Esophagus muscularis mucosa (tissue), 4 donors: ENCODE measurements at regions not wholly inside any gene's neighbourhood (a gene's known extent, or its start where the extent isn't known, plus 50 kb on each side); places are given as distances from the start of the nearest gene placed in this dataset.

Experiments
- DNase-seq: peaks from one replicate; pipeline ENCODE4 v3.0.0-alpha.2; 2017; ENCODE audit errors: extremely low spot score
- H3K27ac ChIP-seq, 4 donors: fragments of 200-600 bp; sonication (generic); replicated peaks in 1 of 4; 1 replicate in 3 of 4; 2 replicates in 1 of 4; pipeline ENCODE4 v1.5.1; 2016 to 2019; ENCODE audit warnings: mild to moderate bottlenecking in 1 of 4
- H3K27me3 ChIP-seq, 4 donors: fragments of 200-600 bp; sonication (generic); one replicate each; pipeline versions ENCODE4 v1.5.1 to v1.6.0; 2016 to 2019
- H3K36me3 ChIP-seq, 4 donors: fragments of 200-600 bp; sonication (generic); one replicate each; pipeline ENCODE4 v1.5.1; 2016 to 2019
- H3K4me1 ChIP-seq, 4 donors: fragments of 200-600 bp; sonication (generic); one replicate each; pipeline ENCODE4 v1.5.1; 2016 to 2019
- H3K4me3 ChIP-seq, 4 donors: fragments of 200-600 bp; sonication (generic); 1 replicate in 2 of 4; 2 replicates in 2 of 4; pipeline ENCODE4 v1.5.1; 2016 to 2019; ENCODE audit warnings: mild to moderate bottlenecking in 4 of 4, moderate library complexity in 1 of 4
- H3K9me3 ChIP-seq, 4 donors: fragments of 200-600 bp; sonication (generic); 1 replicate in 3 of 4; 2 replicates in 1 of 4; pipeline ENCODE4 v1.5.1; 2016 to 2019
- EP300 ChIP-seq: sonication (generic); formaldehyde crosslinking; IDR thresholded peaks from one replicate; pipeline ENCODE4 v1.6.1; 2017; ENCODE audit warnings: antibody characterized with exemption
- POLR2A ChIP-seq: fragments of 450-650 bp; IDR thresholded peaks from one replicate; pipeline ENCODE4 v1.6.1; 2017; ENCODE audit warnings: antibody characterized with exemption, moderate library complexity, mild to moderate bottlenecking, low read depth
- POLR2AphosphoS5 ChIP-seq, 2 donors: sonication (generic); formaldehyde crosslinking; IDR thresholded peaks; one replicate each; pipeline ENCODE4 v1.6.1; 2017; ENCODE audit warnings: antibody characterized with exemption in 2 of 2
- WGBS: methylation state at CpG from one replicate; pipeline ENCODE4 v1.1.5; 2018; 5-methylcytosine and 5-hydroxymethylcytosine counted together
- intact Hi-C: fragments of 100-400 bp; cut with DNase I; formaldehyde crosslinking; loops from one replicate; pipeline ENCODE4 v1.15.1; 2023
- TF ChIP-seq, protein P1 (sequence below), 3 experiments: fragments of 200-600 bp in 2 of 3; fragments of 450-650 bp in 1 of 3; sonication (generic) in 2 of 3; IDR thresholded peaks; one replicate each; pipeline ENCODE4 v1.5.1; 2017 to 2019; ENCODE audit warnings: antibody characterized with exemption in 3 of 3, mild to moderate bottlenecking in 2 of 3, moderate library complexity in 1 of 3

DNA sequence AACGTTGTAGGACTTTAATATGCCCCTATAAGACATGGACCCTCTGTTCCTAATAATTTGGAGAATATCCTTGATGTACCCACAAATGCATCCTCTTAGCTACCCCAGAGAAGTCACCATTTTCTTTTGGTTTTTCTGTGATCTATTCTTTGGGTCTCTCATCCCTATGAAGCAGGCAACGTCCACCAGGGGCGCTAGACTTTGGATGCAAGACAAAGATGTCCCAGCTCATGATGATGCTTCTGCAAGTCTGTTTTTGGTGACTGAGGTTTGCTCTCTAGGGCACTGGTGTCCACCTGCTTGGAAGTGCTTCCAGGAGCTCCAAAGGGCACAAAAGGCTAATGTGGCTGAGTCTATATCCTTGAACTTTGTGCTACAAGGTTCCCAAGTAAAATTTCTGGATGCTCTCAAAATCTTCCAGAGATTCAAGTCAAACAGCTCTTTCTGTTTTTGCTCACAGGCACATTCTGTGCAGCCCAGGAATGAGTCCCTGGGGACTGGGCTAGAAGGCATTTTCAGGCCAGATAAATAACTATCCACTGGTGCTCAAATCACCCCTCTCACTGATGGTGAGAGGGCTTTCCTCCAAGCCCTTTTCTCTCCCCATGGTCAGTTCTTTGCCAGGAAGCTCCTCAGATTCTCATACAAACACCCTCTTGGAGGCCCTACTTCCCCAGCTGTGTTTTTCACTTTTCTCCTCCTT is 166.4 kb downstream of the C7orf25 start:
- intact Hi-C loops, result no loop called here
- peak overlapping the region in 1 of 4 donors; percentile 35 for H3K27ac ChIP-seq
- H3K4me3 ChIP-seq, result no peak overlapping the region
- TF ChIP-seq POLR2A, result no peak
- TF ChIP-seq, protein P1, sequence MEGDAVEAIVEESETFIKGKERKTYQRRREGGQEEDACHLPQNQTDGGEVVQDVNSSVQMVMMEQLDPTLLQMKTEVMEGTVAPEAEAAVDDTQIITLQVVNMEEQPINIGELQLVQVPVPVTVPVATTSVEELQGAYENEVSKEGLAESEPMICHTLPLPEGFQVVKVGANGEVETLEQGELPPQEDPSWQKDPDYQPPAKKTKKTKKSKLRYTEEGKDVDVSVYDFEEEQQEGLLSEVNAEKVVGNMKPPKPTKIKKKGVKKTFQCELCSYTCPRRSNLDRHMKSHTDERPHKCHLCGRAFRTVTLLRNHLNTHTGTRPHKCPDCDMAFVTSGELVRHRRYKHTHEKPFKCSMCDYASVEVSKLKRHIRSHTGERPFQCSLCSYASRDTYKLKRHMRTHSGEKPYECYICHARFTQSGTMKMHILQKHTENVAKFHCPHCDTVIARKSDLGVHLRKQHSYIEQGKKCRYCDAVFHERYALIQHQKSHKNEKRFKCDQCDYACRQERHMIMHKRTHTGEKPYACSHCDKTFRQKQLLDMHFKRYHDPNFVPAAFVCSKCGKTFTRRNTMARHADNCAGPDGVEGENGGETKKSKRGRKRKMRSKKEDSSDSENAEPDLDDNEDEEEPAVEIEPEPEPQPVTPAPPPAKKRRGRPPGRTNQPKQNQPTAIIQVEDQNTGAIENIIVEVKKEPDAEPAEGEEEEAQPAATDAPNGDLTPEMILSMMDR (IDR thresholded peaks at IDR 0.05), result peak in 2 of 3 experiments; percentile 27 to 50
- no peak for TF ChIP-seq POLR2AphosphoS5 (IDR thresholded peaks at IDR 0.05)
- no peak for TF ChIP-seq EP300
- peaks cover 0 to 13% (median 6%) of the 10 kb centered on the region in 4 donors for H3K4me1 ChIP-seq
- no peak for DNase-seq
- H3K9me3 ChIP-seq, result no peaks in the 10 kb centered on the region
- H3K36me3 ChIP-seq, result no peaks in the 10 kb centered on the region
- WGBS, result 35% methylated on average over 3 of the region's 3 CpGs
- H3K27me3 ChIP-seq, result no peaks in the 10 kb centered on the region

DNA sequence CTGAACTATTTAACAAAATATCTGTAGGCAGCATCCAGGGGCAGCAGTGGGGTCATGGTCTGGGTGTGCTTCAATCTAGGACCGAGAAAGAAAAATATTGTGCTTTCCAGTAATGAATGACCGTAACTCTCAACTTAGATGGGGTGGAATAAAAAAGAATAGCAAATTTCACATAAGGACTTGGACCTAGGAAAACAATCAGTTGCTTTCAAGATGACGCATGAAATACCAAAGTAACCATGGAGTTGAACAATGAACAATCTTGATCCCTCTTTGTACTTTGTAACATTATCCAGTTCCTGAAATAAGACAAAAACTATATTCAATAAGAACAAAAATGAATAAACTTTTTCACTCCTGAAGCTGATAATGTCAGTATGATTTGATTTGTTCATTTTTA is 167.1 kb downstream of the C7orf25 start:
- no peak overlapping the region for H3K27ac ChIP-seq
- no peaks in the 10 kb centered on the region for H3K27me3 ChIP-seq
- TF ChIP-seq POLR2AphosphoS5 (IDR thresholded peaks at IDR 0.05) (no peak), EP300 (no peak), POLR2A (no peak)
- TF ChIP-seq, protein P1 (IDR thresholded peaks at IDR 0.05), result no peak
- WGBS, result 64% methylated on average over 3 of the region's 3 CpGs
- H3K4me1 ChIP-seq, result peaks cover 0 to 21% (median 8%) of the 10 kb centered on the region in 4 donors
- intact Hi-C loops, result no loop called here
- H3K4me3 ChIP-seq, result no peak overlapping the region
- H3K9me3 ChIP-seq, result no peaks in the 10 kb centered on the region
- no peaks in the 10 kb centered on the region for H3K36me3 ChIP-seq
- no peak for DNase-seq

DNA sequence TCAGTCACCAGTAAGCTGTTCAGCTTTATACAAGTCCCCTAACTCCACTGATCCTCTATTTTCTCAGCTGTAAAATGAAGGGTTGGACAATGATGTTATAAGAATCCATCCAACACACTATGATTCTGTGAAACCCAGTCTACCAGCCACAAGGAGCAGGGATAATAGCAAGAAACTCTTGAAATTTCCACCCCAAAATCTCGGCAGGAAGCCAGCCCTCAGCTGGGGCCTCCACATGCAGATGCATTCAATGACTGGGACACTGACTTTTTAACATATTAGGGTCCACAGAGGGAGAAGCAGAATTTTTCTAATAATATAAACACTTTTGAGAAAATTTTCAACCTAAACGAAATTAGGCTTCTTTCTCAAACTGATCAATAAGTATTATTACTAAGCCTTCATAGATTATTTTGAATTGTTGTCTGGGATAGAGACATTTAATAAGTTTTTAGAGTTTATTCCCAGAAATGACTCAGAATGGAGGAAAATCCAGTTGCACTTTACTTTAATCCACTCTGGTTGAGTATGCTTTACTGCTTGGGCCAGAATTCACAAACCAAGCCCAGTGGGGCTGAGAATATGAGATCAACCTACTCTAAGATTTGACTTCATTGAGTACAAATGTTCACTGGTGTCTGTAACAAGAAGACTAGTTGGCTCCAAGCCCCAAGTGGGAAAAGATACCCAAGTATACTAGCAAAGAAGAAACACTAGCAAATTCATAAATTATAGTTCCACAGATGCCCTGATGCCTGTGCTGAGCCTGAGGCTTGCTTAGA is 168.6 kb downstream of the C7orf25 start:
- no peaks in the 10 kb centered on the region for H3K36me3 ChIP-seq

DNA sequence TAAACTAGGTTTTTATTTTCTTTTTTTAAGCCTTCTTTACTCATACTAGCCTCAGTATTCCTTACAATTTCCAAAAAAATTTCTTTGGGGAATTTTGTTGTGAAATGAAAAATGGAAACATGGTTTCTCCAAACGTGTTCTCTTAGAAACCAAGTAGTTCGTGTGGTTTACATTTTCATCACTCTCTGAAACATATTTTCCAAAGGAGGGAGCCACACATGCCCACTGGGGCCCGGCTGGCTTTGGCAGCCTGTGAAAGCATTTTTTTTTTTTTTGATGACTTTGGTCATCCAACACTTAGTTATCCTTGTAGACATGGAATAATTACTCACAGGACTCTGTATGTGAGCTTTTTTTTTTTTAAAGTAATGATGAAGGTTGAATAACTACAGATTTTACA is 169.6 kb downstream of the C7orf25 start:
- H3K36me3 ChIP-seq, result no peaks in the 10 kb centered on the region
- peaks cover 0 to 21% (median 5%) of the 10 kb centered on the region in 4 donors for H3K4me1 ChIP-seq
- peak; percentile 57 for DNase-seq
- WGBS, result 30% methylated on average over 3 of the region's 3 CpGs
- H3K27me3 ChIP-seq, result no peaks in the 10 kb centered on the region
- H3K27ac ChIP-seq, result no peak overlapping the region
- H3K4me3 ChIP-seq, result no peak overlapping the region
- TF ChIP-seq, protein P1 (IDR thresholded peaks at IDR 0.05), result no peak
- TF ChIP-seq POLR2AphosphoS5 (IDR thresholded peaks at IDR 0.05) (no peak), POLR2A (no peak)
- intact Hi-C loops, result no loop called here
- H3K9me3 ChIP-seq, result no peaks in the 10 kb centered on the region

More for the DNA sequence above, 168.6 kb downstream of the C7orf25 start:
- no peak for DNase-seq
- intact Hi-C loops, result no loop called here
- H3K4me1 ChIP-seq, result peaks cover 0 to 25% (median 8%) of the 10 kb centered on the region in 4 donors
- H3K9me3 ChIP-seq, result no peaks in the 10 kb centered on the region
- H3K27me3 ChIP-seq, result no peaks in the 10 kb centered on the region
- TF ChIP-seq POLR2A (no peak), EP300 (no peak), POLR2AphosphoS5 (IDR thresholded peaks at IDR 0.05) (no peak)
- TF ChIP-seq, protein P1 (IDR thresholded peaks at IDR 0.05), result no peak
- 80% methylated on average over 2 of the region's 2 CpGs for WGBS
- no peak overlapping the region for H3K4me3 ChIP-seq
- no peak overlapping the region for H3K27ac ChIP-seq
